CD14-positive monocyte (primary cell): ENCODE measurements at regions not wholly inside any gene's neighbourhood (a gene's known extent, or its start where the extent isn't known, plus 50 kb on each side); places are given as distances from the start of the nearest gene placed in this dataset.

Experiments used
- DNase-seq, 3 donors: peaks; one replicate each; pipeline ENCODE4 v3.0.0-alpha.2; 2011 to 2022
- H2AFZ ChIP-seq: 2 replicates; pipeline ENCODE4 v1.6.0; 2012; ENCODE audit warnings: mild to moderate bottlenecking, low read depth, low read length, inconsistent platforms; ENCODE audit not compliant: insufficient read depth, poor library complexity, severe bottlenecking
- H3K27ac ChIP-seq, 2 donors: 1 replicate in 1 of 2; 2 replicates in 1 of 2; pipeline ENCODE4 v1.5.1; 2012 to 2013; ENCODE audit warnings: low read length in 2 of 2, control low read depth in 1 of 2, inconsistent platforms in 1 of 2, low read depth in 1 of 2, mild to moderate bottlenecking in 1 of 2
- H3K27me3 ChIP-seq, 2 donors: one replicate each; pipeline versions ENCODE4 v1.6.0 to v1.6.1; 2011 to 2013; ENCODE audit warnings: low read length in 2 of 2; ENCODE audit not compliant: control insufficient read depth in 2 of 2, insufficient read depth in 2 of 2
- H3K36me3 ChIP-seq, 2 donors: replicated peaks in 1 of 2; 1 replicate in 1 of 2; 2 replicates in 1 of 2; pipeline versions ENCODE4 v1.5.1 to v1.6.1; 2012 to 2013; ENCODE audit warnings: low read length in 2 of 2, control low read depth in 1 of 2, inconsistent platforms in 1 of 2, mild to moderate bottlenecking in 1 of 2; ENCODE audit not compliant: insufficient read depth in 2 of 2, control insufficient read depth in 1 of 2
- H3K4me1 ChIP-seq, 2 donors: 1 replicate in 1 of 2; 2 replicates in 1 of 2; pipeline versions ENCODE4 v1.5.1 to v1.6.1; 2012 to 2013; ENCODE audit warnings: low read length in 2 of 2, control low read depth in 1 of 2, inconsistent platforms in 1 of 2, mild to moderate bottlenecking in 1 of 2, moderate library complexity in 1 of 2; ENCODE audit not compliant: insufficient read depth in 2 of 2, control insufficient read depth in 1 of 2
- H3K4me2 ChIP-seq: replicated peaks from 2 replicates; pipeline ENCODE3; 2012; ENCODE audit warnings: low read length, moderate library complexity, mild to moderate bottlenecking; ENCODE audit not compliant: poor library complexity, severe bottlenecking; ENCODE audit errors: extremely low read depth
- H3K4me3 ChIP-seq, 3 experiments: fragments of 200-600 bp in 1 of 3; sonication (generic) in 1 of 3; replicated peaks in 1 of 3; 1 replicate in 2 of 3; 2 replicates in 1 of 3; pipeline ENCODE4 v1.5.1; 2011 to 2013; ENCODE audit warnings: low read length in 3 of 3, mild to moderate bottlenecking in 3 of 3, control low read depth in 2 of 3, low read depth in 2 of 3, inconsistent platforms in 1 of 3, moderate library complexity in 1 of 3
- H3K79me2 ChIP-seq: 2 replicates; pipeline ENCODE4 v1.6.0; 2012; ENCODE audit warnings: mild to moderate bottlenecking, control low read depth, inconsistent platforms, low read length, moderate library complexity; ENCODE audit not compliant: insufficient read depth
- H3K9ac ChIP-seq: 2 replicates; pipeline ENCODE4 v1.6.0; 2017; ENCODE audit warnings: low read length, mild to moderate bottlenecking; ENCODE audit not compliant: insufficient read depth, poor library complexity, severe bottlenecking
- H3K9me3 ChIP-seq, 2 donors: replicated peaks in 1 of 2; 1 replicate in 1 of 2; 2 replicates in 1 of 2; pipeline versions ENCODE4 v1.5.1 to v1.6.1; 2012 to 2013; ENCODE audit warnings: low read length in 2 of 2, control low read depth in 1 of 2; ENCODE audit not compliant: control insufficient read depth in 1 of 2, insufficient read depth in 1 of 2
- H4K20me1 ChIP-seq: 2 replicates; pipeline ENCODE4 v1.6.0; 2012; ENCODE audit warnings: mild to moderate bottlenecking, low read length, control low read depth, moderate library complexity; ENCODE audit not compliant: insufficient read depth
- H3K27ac Mint-ChIP-seq, 7 donors: one replicate each; pipeline ENCODE4 v1.8.0; 2020; ENCODE audit warnings: mild to moderate bottlenecking in 7 of 7, mixed read lengths in 7 of 7, moderate library complexity in 6 of 7, inconsistent platforms in 2 of 7
- H3K27me3 Mint-ChIP-seq, 3 donors: one replicate each; pipeline ENCODE4 v1.8.0; 2021 to 2022; ENCODE audit warnings: low read depth in 3 of 3, mild to moderate bottlenecking in 3 of 3, mixed read lengths in 3 of 3, moderate library complexity in 3 of 3, inconsistent platforms in 1 of 3
- H3K36me3 Mint-ChIP-seq, 2 donors: one replicate each; pipeline ENCODE4 v1.8.0; 2020; ENCODE audit warnings: mixed read lengths in 2 of 2, inconsistent platforms in 1 of 2, mild to moderate bottlenecking in 1 of 2
- H3K4me1 Mint-ChIP-seq: one replicate; pipeline ENCODE4 v1.8.0; 2020; ENCODE audit warnings: mild to moderate bottlenecking, mixed read lengths
- H3K4me3 Mint-ChIP-seq, 2 donors: one replicate each; pipeline ENCODE4 v1.8.0; 2020; ENCODE audit warnings: mild to moderate bottlenecking in 2 of 2, mixed read lengths in 2 of 2, moderate library complexity in 1 of 2
- H3K9me3 Mint-ChIP-seq, 7 donors: one replicate each; pipeline ENCODE4 v1.8.0; 2020 to 2022; ENCODE audit warnings: mixed read lengths in 7 of 7, mild to moderate bottlenecking in 6 of 7, moderate library complexity in 6 of 7, inconsistent platforms in 2 of 7
- CTCF ChIP-seq: fragments of 200-600 bp; IDR thresholded peaks from one replicate; pipeline ENCODE4 v1.8.0; 2022; ENCODE audit warnings: antibody characterized with exemption, mild to moderate bottlenecking
- WGBS: methylation state at CpG from one replicate; pipeline ENCODE4 v1.1.5; 2013; ENCODE audit warnings: missing lambda C conversion rate; ENCODE audit not compliant: insufficient coverage; 5-methylcytosine and 5-hydroxymethylcytosine counted together
- intact Hi-C, 2 donors: fragments of 100-400 bp; cut with micrococcal nuclease; formaldehyde crosslinking; loops; one replicate each; pipeline versions ENCODE4 v1.15.0 to v1.15.1; 2023

- Histone ChIP-seq H3K79me2 (no peaks in the 10 kb centered on the region), H3K27me3 (no peaks in the 10 kb centered on the region), H4K20me1 (no peaks in the 10 kb centered on the region), H3K9me3 (peaks cover 0 to 10% of the 10 kb centered on the region in 2 donors), H3K9ac (no peak overlapping the region), H3K36me3 (no peaks in the 10 kb centered on the region), H2AFZ (no peak overlapping the region), H3K27ac (no peak overlapping the region), H3K4me1 (no peaks in the 10 kb centered on the region), H3K4me3 (no peak overlapping the region), H3K4me2 (no peak overlapping the region)
- Mint-ChIP-seq H3K4me3 (no peak overlapping the region), H3K27me3 (no peaks in the 10 kb centered on the region), H3K9me3 (peaks cover 0 to 11% (median 5%) of the 10 kb centered on the region in 7 donors), H3K36me3 (no peaks in the 10 kb centered on the region), H3K27ac (no peak overlapping the region), H3K4me1 (no peaks in the 10 kb centered on the region)
- intact Hi-C loops: no loop called here
- whole genome bisulfite sequencing: 78% methylated on average over 1 of the region's 4 CpGs
- DNase-seq: no peak
- TF ChIP-seq CTCF: no peak
These were observed 434.9 kb downstream of the MBD2 start for GRCh38 chr18:53789376-53790247.

- Histone ChIP-seq H3K9ac (no peak overlapping the region), H3K4me3 (no peak overlapping the region), H3K36me3 (no peaks in the 10 kb centered on the region), H2AFZ (no peak overlapping the region), H3K9me3 (no peaks in the 10 kb centered on the region), H4K20me1 (no peaks in the 10 kb centered on the region), H3K4me2 (no peak overlapping the region), H3K4me1 (no peaks in the 10 kb centered on the region), H3K27me3 (no peaks in the 10 kb centered on the region), H3K79me2 (no peaks in the 10 kb centered on the region), H3K27ac (no peak overlapping the region)
- Mint-ChIP-seq H3K9me3 (peaks cover 0 to 7% (median 0%) of the 10 kb centered on the region in 7 donors), H3K36me3 (no peaks in the 10 kb centered on the region), H3K4me3 (no peak overlapping the region), H3K4me1 (no peaks in the 10 kb centered on the region), H3K27ac (no peak overlapping the region), H3K27me3 (no peaks in the 10 kb centered on the region)
- intact Hi-C loops: no loop called here
- no peak for DNase-seq
- no peak for TF ChIP-seq CTCF
These were observed 438.7 kb downstream of the MBD2 start for GRCh38 chr18:53785811-53786210.
